KMS-11 (cell line): ENCODE measurements at regions not wholly inside any gene's neighbourhood (a gene's known extent, or its start where the extent isn't known, plus 50 kb on each side); places are given as distances from the start of the nearest gene placed in this dataset.

Source experiments
- H2AFZ ChIP-seq: fragments of 200-600 bp; sonication (generic); 2 replicates; pipeline ENCODE4 v1.6.1; 2016; ENCODE audit warnings: antibody characterized with exemption, mixed run types, low read depth
- H3K27ac ChIP-seq: fragments of 200-600 bp; sonication (generic); 2 replicates; pipeline ENCODE4 v1.6.1; 2016; ENCODE audit warnings: mild to moderate bottlenecking, mixed run types
- H3K27me3 ChIP-seq: fragments of 200-600 bp; sonication (generic); 2 replicates; pipeline ENCODE4 v1.6.1; 2017; ENCODE audit warnings: mild to moderate bottlenecking, low read depth, mixed run types, moderate library complexity; ENCODE audit not compliant: insufficient read depth
- H3K36me3 ChIP-seq: fragments of 200-600 bp; sonication (generic); 2 replicates; pipeline ENCODE4 v1.6.1; 2017; ENCODE audit warnings: mild to moderate bottlenecking, mixed run types; ENCODE audit not compliant: insufficient read depth
- H3K4me1 ChIP-seq: fragments of 200-600 bp; sonication (generic); 2 replicates; pipeline ENCODE4 v1.6.1; 2016; ENCODE audit warnings: mild to moderate bottlenecking, low read depth, mixed run types; ENCODE audit not compliant: poor library complexity, severe bottlenecking
- H3K4me2 ChIP-seq: fragments of 200-600 bp; sonication (generic); 2 replicates; pipeline ENCODE4 v1.7.0; 2016; ENCODE audit warnings: mild to moderate bottlenecking, mixed run types
- H3K4me3 ChIP-seq: fragments of 200-600 bp; sonication (generic); IDR thresholded peaks from 2 replicates; pipeline ENCODE4 v1.6.1; 2017; ENCODE audit warnings: low read depth, low read length, mixed read lengths; ENCODE audit not compliant: insufficient read depth
- H3K79me2 ChIP-seq: fragments of 200-600 bp; sonication (generic); 2 replicates; pipeline ENCODE4 v1.6.1; 2016; ENCODE audit warnings: low read depth, mixed run types; ENCODE audit not compliant: insufficient read depth
- H3K9ac ChIP-seq: fragments of 200-600 bp; sonication (generic); 2 replicates; pipeline ENCODE4 v1.6.1; 2016; ENCODE audit warnings: mild to moderate bottlenecking, mixed run types
- H4K20me1 ChIP-seq: fragments of 200-600 bp; sonication (generic); 2 replicates; pipeline ENCODE4 v1.6.1; 2016; ENCODE audit warnings: mild to moderate bottlenecking, mixed run types; ENCODE audit not compliant: insufficient read depth
- TF ChIP-seq, protein P1 (sequence below): fragments of 200-600 bp; sonication (generic); conservative IDR thresholded peaks from 2 replicates; pipeline ENCODE4 v1.6.1; 2017; ENCODE audit warnings: low read depth, mild to moderate bottlenecking, antibody characterized with exemption, low read length, moderate library complexity, mixed read lengths

DNA sequence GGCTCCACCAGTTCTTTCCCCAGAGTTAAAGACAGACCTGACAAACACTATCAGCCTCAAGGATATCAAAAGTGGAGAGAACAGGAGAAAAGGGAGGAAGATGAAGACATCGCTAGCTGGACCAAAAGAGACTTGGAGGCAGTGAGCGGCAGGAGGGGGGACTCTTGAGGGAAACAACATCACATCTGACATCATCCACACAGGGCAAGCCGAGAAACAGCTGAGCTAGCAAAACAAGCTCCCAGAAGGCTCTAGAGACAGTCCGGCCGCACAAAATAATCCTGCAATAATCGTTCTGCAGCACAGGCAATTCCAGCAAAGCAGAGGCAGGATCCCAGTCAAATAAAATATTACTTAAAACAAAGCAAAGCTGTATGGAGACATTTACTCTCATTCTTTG lies 239.8 kb downstream of the EN1 start:
- no peak overlapping the region for H3K4me2 ChIP-seq
- no peaks in the 10 kb centered on the region for H3K79me2 ChIP-seq
- no peaks in the 10 kb centered on the region for H3K4me1 ChIP-seq
- no peak overlapping the region for H3K9ac ChIP-seq
- no peak overlapping the region for H3K4me3 ChIP-seq
- H4K20me1 ChIP-seq: no peaks in the 10 kb centered on the region
- H3K27ac ChIP-seq: no peak overlapping the region
- no peaks in the 10 kb centered on the region for H3K27me3 ChIP-seq
- no peaks in the 10 kb centered on the region for H3K36me3 ChIP-seq
- H2AFZ ChIP-seq: no peak overlapping the region
- TF ChIP-seq, protein P1, sequence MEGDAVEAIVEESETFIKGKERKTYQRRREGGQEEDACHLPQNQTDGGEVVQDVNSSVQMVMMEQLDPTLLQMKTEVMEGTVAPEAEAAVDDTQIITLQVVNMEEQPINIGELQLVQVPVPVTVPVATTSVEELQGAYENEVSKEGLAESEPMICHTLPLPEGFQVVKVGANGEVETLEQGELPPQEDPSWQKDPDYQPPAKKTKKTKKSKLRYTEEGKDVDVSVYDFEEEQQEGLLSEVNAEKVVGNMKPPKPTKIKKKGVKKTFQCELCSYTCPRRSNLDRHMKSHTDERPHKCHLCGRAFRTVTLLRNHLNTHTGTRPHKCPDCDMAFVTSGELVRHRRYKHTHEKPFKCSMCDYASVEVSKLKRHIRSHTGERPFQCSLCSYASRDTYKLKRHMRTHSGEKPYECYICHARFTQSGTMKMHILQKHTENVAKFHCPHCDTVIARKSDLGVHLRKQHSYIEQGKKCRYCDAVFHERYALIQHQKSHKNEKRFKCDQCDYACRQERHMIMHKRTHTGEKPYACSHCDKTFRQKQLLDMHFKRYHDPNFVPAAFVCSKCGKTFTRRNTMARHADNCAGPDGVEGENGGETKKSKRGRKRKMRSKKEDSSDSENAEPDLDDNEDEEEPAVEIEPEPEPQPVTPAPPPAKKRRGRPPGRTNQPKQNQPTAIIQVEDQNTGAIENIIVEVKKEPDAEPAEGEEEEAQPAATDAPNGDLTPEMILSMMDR: no peak

DNA sequence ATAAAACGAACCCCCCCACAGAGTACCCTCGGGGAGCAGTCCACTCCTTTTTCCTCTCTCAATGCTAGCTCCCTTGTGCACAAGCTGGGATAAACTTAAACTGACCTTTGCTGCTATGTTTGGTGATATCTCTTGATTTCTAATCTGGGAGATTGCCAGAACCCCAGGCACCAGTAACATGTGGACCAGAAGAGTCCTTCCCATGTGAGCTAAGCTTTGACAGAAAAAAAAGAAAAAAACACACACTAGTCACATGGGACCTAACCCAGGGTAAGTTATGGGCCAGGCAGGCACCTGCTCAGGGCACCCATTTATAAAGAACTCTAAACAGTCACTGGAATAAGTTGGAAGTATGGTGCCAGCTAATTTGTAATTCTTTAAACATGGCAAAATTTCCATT lies 242.6 kb downstream of the EN1 start:
- Histone ChIP-seq H3K4me2 (no peak overlapping the region), H4K20me1 (no peaks in the 10 kb centered on the region), H3K27ac (no peak overlapping the region), H3K79me2 (no peaks in the 10 kb centered on the region), H3K4me1 (no peaks in the 10 kb centered on the region), H3K27me3 (no peaks in the 10 kb centered on the region), H3K9ac (no peak overlapping the region), H2AFZ (no peak overlapping the region), H3K36me3 (no peaks in the 10 kb centered on the region), H3K4me3 (no peak overlapping the region)
- TF ChIP-seq, protein P1: no peak

DNA sequence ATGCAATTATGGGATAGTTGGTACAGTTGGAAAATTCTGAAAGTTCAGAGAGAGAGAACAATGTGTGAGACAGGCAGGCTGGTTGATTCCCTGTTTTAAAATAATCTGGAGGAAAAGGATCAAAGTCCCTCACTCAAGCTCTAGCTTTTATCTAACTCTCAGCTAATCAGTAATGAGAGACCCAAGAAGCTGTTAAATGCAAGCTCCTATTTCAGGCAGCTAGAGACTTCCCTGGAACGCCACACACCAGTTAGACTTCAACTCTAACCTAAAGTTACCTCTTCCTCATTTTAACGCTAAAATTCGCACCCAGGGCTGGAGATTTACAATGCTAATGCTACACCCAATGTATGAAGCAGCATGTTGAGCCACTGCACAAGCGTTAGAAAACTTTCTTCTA lies 243.1 kb downstream of the EN1 start:
- TF ChIP-seq, protein P1: no peak
- no peak overlapping the region for H3K4me3 ChIP-seq
- H3K4me1 ChIP-seq: no peaks in the 10 kb centered on the region
- no peaks in the 10 kb centered on the region for H3K27me3 ChIP-seq
- no peaks in the 10 kb centered on the region for H3K79me2 ChIP-seq
- no peak overlapping the region for H3K4me2 ChIP-seq
- H3K27ac ChIP-seq: no peak overlapping the region
- H4K20me1 ChIP-seq: no peaks in the 10 kb centered on the region
- no peak overlapping the region for H2AFZ ChIP-seq
- H3K36me3 ChIP-seq: no peaks in the 10 kb centered on the region
- H3K9ac ChIP-seq: no peak overlapping the region

DNA sequence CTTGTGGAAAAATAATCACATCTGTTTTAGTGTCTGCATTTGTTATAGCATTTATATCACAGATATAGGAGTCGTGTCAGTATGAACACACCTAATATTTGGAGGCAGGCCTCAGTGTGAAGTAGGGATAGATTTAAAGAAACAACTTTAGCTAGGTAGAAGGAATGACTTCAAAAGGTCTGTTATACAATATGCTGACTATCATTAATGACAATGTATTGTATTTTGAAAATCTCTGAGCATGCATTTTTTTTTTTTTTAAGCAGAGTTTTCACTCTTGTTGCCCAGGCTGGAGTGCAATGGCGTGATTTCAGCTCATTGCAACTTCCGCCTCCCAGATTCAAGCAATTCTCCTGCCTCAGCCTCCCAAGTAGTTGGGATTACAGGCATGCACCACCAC lies 248.3 kb downstream of the EN1 start:
- Histone ChIP-seq H3K9ac (no peak overlapping the region), H3K4me2 (no peak overlapping the region), H2AFZ (no peak overlapping the region), H3K79me2 (no peaks in the 10 kb centered on the region), H3K4me1 (no peaks in the 10 kb centered on the region), H3K27me3 (no peaks in the 10 kb centered on the region), H4K20me1 (no peaks in the 10 kb centered on the region), H3K36me3 (no peaks in the 10 kb centered on the region), H3K27ac (no peak overlapping the region), H3K4me3 (no peak overlapping the region)
- TF ChIP-seq, protein P1: no peak

DNA sequence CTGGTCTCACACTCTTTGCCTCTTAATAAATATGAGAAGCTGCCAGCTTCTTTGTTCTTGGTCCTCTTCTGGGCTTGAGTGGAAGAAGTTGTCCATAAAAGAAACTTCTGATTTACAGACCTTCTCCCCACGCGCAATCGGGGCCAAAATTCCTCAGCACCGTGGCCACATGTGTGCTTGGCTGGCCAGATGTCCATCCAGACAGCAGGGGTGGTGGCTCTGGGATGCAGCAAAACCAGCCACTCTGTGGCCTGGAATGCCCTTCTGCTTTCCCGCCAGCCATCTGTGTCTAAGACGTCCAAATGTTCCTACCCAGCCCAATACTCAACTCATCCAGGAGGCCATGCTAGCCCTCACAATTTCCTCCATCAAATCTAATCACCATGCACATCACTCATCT lies 250.8 kb downstream of the EN1 start:
- no peak overlapping the region for H3K4me2 ChIP-seq
- no peaks in the 10 kb centered on the region for H3K79me2 ChIP-seq
- H3K4me3 ChIP-seq: no peak overlapping the region
- H3K9ac ChIP-seq: no peak overlapping the region
- no peaks in the 10 kb centered on the region for H4K20me1 ChIP-seq
- no peak overlapping the region for H2AFZ ChIP-seq
- TF ChIP-seq, protein P1: no peak
- H3K4me1 ChIP-seq: no peaks in the 10 kb centered on the region
- no peak overlapping the region for H3K27ac ChIP-seq
- no peaks in the 10 kb centered on the region for H3K27me3 ChIP-seq
- no peaks in the 10 kb centered on the region for H3K36me3 ChIP-seq
